B cell (primary cell): ENCODE measurements at regions not wholly inside any gene's neighbourhood (a gene's known extent, or its start where the extent isn't known, plus 50 kb on each side); places are given as distances from the start of the nearest gene placed in this dataset.

Source experiments
- ATAC-seq: fragments of 200-7000 bp; cut with Tn5 transposase; one replicate; pipeline ENCODE4 v1.10.0; 2021; ENCODE audit warnings: low read depth, mild to moderate bottlenecking, moderate number of reproducible peaks, moderate library complexity
- CTCF ChIA-PET: fragments of 350-600 bp; sonication (Branson Sonifier 250); formaldehyde crosslinking; loops from one replicate; lab custom pipeline; 2021; ENCODE audit warnings: antibody characterized with exemption, inconsistent platforms; lab: Charles Lee
- POLR2A ChIA-PET: fragments of 350-600 bp; sonication (Branson Sonifier 250); formaldehyde crosslinking; loops from one replicate; lab custom pipeline; 2021; ENCODE audit warnings: antibody characterized with exemption; lab: Charles Lee
- DNase-seq: peaks from one replicate; pipeline ENCODE4 v3.0.0; 2013
- H2AFZ ChIP-seq: 2 replicates; pipeline ENCODE4 v1.6.1; 2012; ENCODE audit warnings: mild to moderate bottlenecking, low read depth, low read length; ENCODE audit not compliant: insufficient read depth, poor library complexity, severe bottlenecking
- H3K27ac ChIP-seq, 2 donors: 1 replicate in 1 of 2; 2 replicates in 1 of 2; pipeline ENCODE4 v1.5.1; 2012 to 2013; ENCODE audit warnings: low read length in 2 of 2, mild to moderate bottlenecking in 2 of 2, moderate library complexity in 1 of 2
- H3K27me3 ChIP-seq, 4 experiments: fragments of 200-600 bp in 1 of 4; sonication (generic) in 1 of 4; replicated peaks in 1 of 4; 1 replicate in 2 of 4; 2 replicates in 2 of 4; pipeline versions ENCODE4 v1.6.1 to v1.7.0; 2013 to 2016; ENCODE audit warnings: low read length in 3 of 4, mild to moderate bottlenecking in 2 of 4, mixed read lengths in 1 of 4, moderate library complexity in 1 of 4; ENCODE audit not compliant: insufficient read depth in 4 of 4, control insufficient read depth in 3 of 4; ENCODE audit errors: control extremely low read depth in 1 of 4
- H3K36me3 ChIP-seq, 2 experiments: replicated peaks in 1 of 2; 1 replicate in 1 of 2; 2 replicates in 1 of 2; pipeline versions ENCODE4 v1.6.1 to v1.7.1; 2013; ENCODE audit warnings: low read length in 1 of 2; ENCODE audit not compliant: insufficient read depth in 2 of 2, control insufficient read depth in 1 of 2; ENCODE audit errors: control extremely low read depth in 1 of 2, extremely low read depth in 1 of 2
- H3K4me1 ChIP-seq, 2 donors: fragments of 200-600 bp in 1 of 2; sonication (generic) in 1 of 2; 1 replicate in 1 of 2; 2 replicates in 1 of 2; pipeline versions ENCODE4 v1.5.1 to v1.6.1; 2013 to 2017; ENCODE audit warnings: low read length in 2 of 2; ENCODE audit not compliant: control insufficient read depth in 2 of 2, insufficient read depth in 2 of 2
- H3K4me2 ChIP-seq: replicated peaks from 2 replicates; pipeline ENCODE3; 2012; ENCODE audit warnings: mild to moderate bottlenecking, low read depth, low read length; ENCODE audit not compliant: poor library complexity, severe bottlenecking
- H3K4me3 ChIP-seq, 5 experiments: fragments of 200-600 bp in 1 of 5; sonication (generic) in 1 of 5; 1 replicate in 3 of 5; 2 replicates in 2 of 5; pipeline versions ENCODE4 v1.5.1 to v1.7.0; 2011 to 2016; ENCODE audit warnings: low read length in 4 of 5, mild to moderate bottlenecking in 4 of 5, low read depth in 2 of 5, control low read depth in 1 of 5, moderate library complexity in 1 of 5; ENCODE audit not compliant: insufficient read depth in 1 of 5; ENCODE audit errors: control extremely low read depth in 1 of 5, extremely low read depth in 1 of 5
- H3K79me2 ChIP-seq: fragments of 200-600 bp; sonication (generic); one replicate; pipeline ENCODE4 v1.6.0; 2016; ENCODE audit warnings: low read length; ENCODE audit not compliant: control insufficient read depth, insufficient read depth
- H3K9ac ChIP-seq: fragments of 200-600 bp; sonication (generic); 2 replicates; pipeline ENCODE4 v1.6.1; 2017; ENCODE audit warnings: mild to moderate bottlenecking, low read length, moderate library complexity
- H3K9me3 ChIP-seq, 3 donors: one replicate each; pipeline versions ENCODE4 v1.6.1 to v1.7.1; 2013; ENCODE audit warnings: low read length in 2 of 3; ENCODE audit not compliant: control insufficient read depth in 2 of 3, insufficient read depth in 1 of 3; ENCODE audit errors: control extremely low read depth in 1 of 3
- H4K20me1 ChIP-seq: 2 replicates; pipeline ENCODE4 v1.6.0; 2012; ENCODE audit warnings: mild to moderate bottlenecking, low read length; ENCODE audit not compliant: insufficient read depth, control insufficient read depth, poor library complexity, severe bottlenecking
- H3K27ac Mint-ChIP-seq: one replicate; pipeline ENCODE4 v1.8.0; 2021; ENCODE audit warnings: mixed read lengths
- H3K27me3 Mint-ChIP-seq: one replicate; pipeline ENCODE4 v1.8.0; 2021; ENCODE audit warnings: mixed read lengths
- H3K4me1 Mint-ChIP-seq: one replicate; pipeline ENCODE4 v1.8.0; 2021; ENCODE audit warnings: mixed read lengths
- H3K4me3 Mint-ChIP-seq: one replicate; pipeline ENCODE4 v1.8.0; 2021; ENCODE audit warnings: mixed read lengths
- H3K9me3 Mint-ChIP-seq: one replicate; pipeline ENCODE4 v1.8.0; 2022; ENCODE audit warnings: mixed read lengths; ENCODE audit not compliant: insufficient read depth
- CTCF ChIP-seq: fragments of 200-600 bp; IDR thresholded peaks from one replicate; pipeline ENCODE4 v1.8.0; 2022; ENCODE audit warnings: antibody characterized with exemption, mild to moderate bottlenecking
- EZH2 ChIP-seq: IDR thresholded peaks from 2 replicates; pipeline ENCODE4 v1.6.1; 2012; ENCODE audit warnings: borderline replicate concordance, low read depth, mild to moderate bottlenecking, moderate library complexity, low read length; ENCODE audit not compliant: insufficient read depth, poor library complexity, severe bottlenecking
- WGBS: methylation state at CpG from one replicate; pipeline ENCODE4 v1.1.5; 2013; ENCODE audit warnings: missing lambda C conversion rate; ENCODE audit not compliant: insufficient coverage; 5-methylcytosine and 5-hydroxymethylcytosine counted together
- intact Hi-C: fragments of 100-400 bp; cut with micrococcal nuclease; formaldehyde crosslinking; loops from one replicate; pipeline ENCODE4 v1.10.0; 2022

GRCh38 chr6:48826152-48826515 is 636.9 kb downstream of the MMUT start:
- no peaks in the 10 kb centered on the region for H3K4me1 ChIP-seq
- no peak overlapping the region for H3K4me3 ChIP-seq
- peaks cover 2% of the 10 kb centered on the region for H3K9me3 Mint-ChIP-seq
- H3K27me3 Mint-ChIP-seq = no peaks in the 10 kb centered on the region
- intact Hi-C loops = no loop called here
- H3K4me1 Mint-ChIP-seq = no peaks in the 10 kb centered on the region
- ChIA-PET CTCF (no interaction called here), POLR2A (no interaction called here)
- H2AFZ ChIP-seq = no peak overlapping the region
- no peak for DNase-seq
- H3K79me2 ChIP-seq = no peaks in the 10 kb centered on the region
- no peak overlapping the region for H3K27ac Mint-ChIP-seq
- ATAC-seq = no peak
- no peaks in the 10 kb centered on the region for H4K20me1 ChIP-seq
- H3K27me3 ChIP-seq = no peaks in the 10 kb centered on the region
- no peak overlapping the region for H3K4me2 ChIP-seq
- peaks cover 0 to 11% (median 3%) of the 10 kb centered on the region in 3 donors for H3K9me3 ChIP-seq
- no peak overlapping the region for H3K4me3 Mint-ChIP-seq
- H3K36me3 ChIP-seq = no peaks in the 10 kb centered on the region
- no peak overlapping the region for H3K9ac ChIP-seq
- no peak overlapping the region for H3K27ac ChIP-seq
- TF ChIP-seq EZH2 (no peak), CTCF (no peak)
- no CpG with 5 or more reads among the region's 2 CpGs for whole genome bisulfite sequencing

DNA sequence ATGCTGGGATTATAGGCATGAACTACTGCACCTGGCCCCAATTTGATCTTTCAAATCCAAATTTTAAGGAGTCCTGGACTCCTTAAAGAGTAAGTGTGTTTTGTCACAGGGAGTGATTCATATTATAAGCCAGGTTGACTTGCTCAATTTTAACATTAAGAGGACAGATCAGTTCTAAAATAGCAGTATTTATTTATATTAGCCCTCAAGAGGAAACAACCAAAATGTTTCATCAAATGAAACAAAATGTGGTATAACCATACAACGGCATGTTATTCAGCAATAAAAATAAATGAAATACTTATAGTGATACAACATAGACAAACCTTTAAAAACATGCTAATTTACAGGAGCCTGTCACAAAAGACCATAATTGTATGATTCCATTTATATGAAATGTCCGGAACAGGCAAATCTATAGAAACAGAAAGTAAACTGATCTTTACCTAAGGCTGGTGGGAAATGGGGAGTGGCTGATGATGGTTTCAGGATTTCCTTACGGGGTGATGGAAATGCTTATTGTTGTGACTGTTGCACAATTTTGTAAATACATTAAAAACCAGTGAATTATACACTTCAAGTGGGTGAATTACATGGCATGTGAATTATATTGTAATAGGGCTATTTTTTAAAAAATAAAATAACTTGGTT is 637.4 kb downstream of the MMUT start:
- H3K79me2 ChIP-seq = no peaks in the 10 kb centered on the region
- no peak overlapping the region for H3K4me3 ChIP-seq
- ChIA-PET CTCF (no interaction called here), POLR2A (no interaction called here)
- H3K9me3 ChIP-seq = peaks cover 0 to 11% (median 3%) of the 10 kb centered on the region in 3 donors
- H3K27me3 Mint-ChIP-seq = no peaks in the 10 kb centered on the region
- no CpG with 5 or more reads among the region's 3 CpGs for WGBS
- no peaks in the 10 kb centered on the region for H4K20me1 ChIP-seq
- H3K9me3 Mint-ChIP-seq = peaks cover 2% of the 10 kb centered on the region
- no peak overlapping the region for H3K27ac Mint-ChIP-seq
- no peak overlapping the region for H2AFZ ChIP-seq
- TF ChIP-seq EZH2 (no peak), CTCF (no peak)
- no peak overlapping the region for H3K9ac ChIP-seq
- H3K27ac ChIP-seq = no peak overlapping the region
- H3K4me2 ChIP-seq = no peak overlapping the region
- ATAC-seq (no peak), DNase-seq (no peak)
- no peak overlapping the region for H3K4me3 Mint-ChIP-seq
- H3K4me1 ChIP-seq = no peaks in the 10 kb centered on the region
- no peaks in the 10 kb centered on the region for H3K4me1 Mint-ChIP-seq
- H3K36me3 ChIP-seq = no peaks in the 10 kb centered on the region
- no peaks in the 10 kb centered on the region for H3K27me3 ChIP-seq
- intact Hi-C loops = no loop called here
